Stimulated activated CD8-positive, alpha-beta memory T cell treated with anti-CD3 and anti-CD28 coated beads, Interleukin-7, amount 100 ng/mL, for 48 hours (primary cell): ENCODE measurements at regions not wholly inside any gene's neighbourhood (a gene's known extent, or its start where the extent isn't known, plus 50 kb on each side); places are given as distances from the start of the nearest gene placed in this dataset.
"Not testable (repeated sequence)": the region's sequence is repeated elsewhere in the genome, so short reads cannot be mapped to it uniquely, and the experiment has no call there.

Source experiments
- DNase-seq, 2 donors: peaks; one replicate each; pipeline ENCODE4 v3.0.0-alpha.2; 2020; ENCODE audit warnings: low read depth in 1 of 2; ENCODE audit errors: extremely low read depth in 1 of 2

DNA sequence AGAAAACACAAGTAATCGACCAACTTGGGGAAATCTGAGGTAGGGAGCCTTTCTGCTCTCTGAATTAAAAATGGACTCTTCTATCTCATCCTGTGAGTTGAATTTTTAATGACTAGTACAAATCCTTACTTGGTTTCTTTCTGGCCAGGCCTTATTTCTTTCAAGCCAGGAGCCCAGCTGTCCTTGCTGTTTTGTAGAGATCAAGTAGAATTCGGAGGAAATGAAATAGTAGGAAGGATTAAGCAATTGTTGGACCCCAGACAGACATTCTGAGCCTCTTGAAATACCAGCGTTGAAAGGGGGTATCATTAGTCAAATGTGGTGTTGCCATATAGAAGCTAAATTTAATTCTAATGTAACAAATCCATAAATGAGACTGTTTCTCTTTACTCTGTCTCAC is 53.7 kb upstream of the SMIM15 start:
- DNase-seq, result no peak

DNA sequence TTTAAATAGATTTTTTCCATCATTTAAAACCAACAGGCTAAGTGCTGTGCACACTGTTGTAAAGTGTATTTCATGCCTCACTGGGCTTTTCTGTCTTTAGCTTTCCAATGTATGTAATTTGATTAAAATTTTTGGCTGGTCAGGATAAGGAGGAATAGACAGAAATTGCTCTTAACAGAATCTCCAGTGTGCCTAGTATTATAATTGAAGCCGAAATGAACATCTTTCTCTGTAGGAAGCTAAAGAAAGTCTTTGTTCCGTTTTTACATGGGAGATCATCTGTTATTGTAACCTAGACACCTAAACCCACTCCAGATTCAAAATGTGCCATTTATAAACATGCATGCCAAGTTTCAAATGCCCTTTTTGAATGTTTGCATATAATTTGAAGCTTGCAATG is 54.5 kb upstream of the SMIM15 start:
- DNase-seq, result no peak

DNA sequence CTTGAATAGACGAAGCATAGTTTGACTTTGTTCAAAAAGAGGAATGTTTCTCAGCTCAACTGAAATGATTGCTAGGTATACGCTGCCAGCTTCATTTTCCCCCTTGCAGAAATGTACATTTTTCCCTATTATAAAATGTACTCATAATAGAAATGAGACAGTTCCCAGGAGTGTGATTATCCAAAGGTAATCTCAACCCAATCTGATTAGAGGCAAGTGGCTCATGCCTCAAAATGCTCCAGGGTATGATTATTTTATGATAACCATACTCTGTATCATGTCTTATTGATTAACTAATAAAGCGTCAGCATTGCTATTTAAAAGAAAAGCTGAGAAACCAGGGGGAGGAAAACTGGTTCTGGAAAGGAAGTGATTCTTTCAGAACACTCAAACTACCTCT is 54.9 kb upstream of the SMIM15 start:
- DNase-seq, result no peak

DNA sequence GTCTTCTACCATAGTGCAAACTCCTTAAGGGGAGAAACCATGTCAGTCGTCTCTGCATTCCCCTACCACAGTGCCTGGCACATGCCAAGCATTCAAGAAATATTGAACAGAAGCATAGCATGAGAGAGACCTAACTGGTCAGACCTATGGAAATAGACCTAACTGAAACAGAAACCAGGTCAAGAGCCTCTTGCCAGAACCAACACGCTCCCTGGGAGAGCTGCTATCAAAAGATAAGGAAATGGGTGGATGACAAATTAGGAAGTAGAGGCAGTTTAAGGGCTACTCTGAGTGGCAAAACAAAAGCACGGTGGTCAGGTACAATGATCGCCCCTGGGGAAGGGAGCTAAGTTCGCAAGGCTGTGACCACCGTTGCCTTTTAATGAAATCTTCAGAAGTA is 66.0 kb upstream of the SMIM15 start:
- DNase-seq, result no peak

DNA sequence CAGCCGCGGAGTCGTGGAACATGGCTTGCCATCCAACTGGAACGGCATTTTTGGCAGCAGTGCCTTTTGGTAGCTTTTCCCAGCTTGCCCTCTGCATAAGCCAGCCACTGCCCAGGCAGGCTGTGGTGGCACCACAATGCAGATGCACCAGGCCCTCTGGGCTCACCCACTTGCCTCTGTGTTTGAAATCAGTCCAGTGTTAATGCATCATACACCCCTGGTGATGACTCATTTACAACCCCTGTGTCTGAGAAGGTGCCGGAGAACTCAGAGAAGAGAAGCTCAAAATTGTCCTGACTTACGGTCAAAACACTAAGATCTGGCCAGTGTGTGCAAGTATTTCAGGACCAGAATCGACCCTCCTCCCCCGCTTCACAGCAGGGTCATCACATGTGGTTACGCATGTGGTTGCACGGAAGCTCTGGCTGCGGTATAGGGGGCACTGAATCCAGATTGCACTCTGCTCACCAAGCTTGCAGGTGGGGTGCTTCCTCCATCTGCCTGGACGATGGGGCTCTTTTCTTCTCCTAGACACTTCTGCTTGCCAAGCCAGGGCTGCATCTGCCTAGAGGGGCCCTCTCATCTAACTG is 66.5 kb upstream of the SMIM15 start:
- no peak for DNase-seq

DNA sequence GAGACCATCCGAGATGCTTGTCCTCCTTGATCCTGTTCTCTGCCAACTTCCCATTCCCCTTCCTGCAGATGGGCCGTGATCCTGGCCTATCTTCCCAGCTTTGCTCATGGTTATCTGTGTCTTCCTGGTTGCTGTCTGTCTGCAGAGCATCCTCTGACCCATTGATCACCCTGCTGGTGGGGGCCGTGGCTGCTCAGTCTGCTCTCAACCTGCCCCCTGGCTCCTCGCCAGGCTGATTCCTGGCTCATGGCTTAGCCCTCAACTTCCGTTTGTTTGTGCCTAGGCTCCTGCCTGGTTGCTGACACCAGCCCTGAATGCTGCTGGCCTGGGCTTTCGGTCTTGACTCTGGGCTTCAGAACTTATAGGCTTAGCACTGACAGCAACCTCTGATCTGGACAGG is 67.1 kb upstream of the SMIM15 start:
- no peak for DNase-seq

DNA sequence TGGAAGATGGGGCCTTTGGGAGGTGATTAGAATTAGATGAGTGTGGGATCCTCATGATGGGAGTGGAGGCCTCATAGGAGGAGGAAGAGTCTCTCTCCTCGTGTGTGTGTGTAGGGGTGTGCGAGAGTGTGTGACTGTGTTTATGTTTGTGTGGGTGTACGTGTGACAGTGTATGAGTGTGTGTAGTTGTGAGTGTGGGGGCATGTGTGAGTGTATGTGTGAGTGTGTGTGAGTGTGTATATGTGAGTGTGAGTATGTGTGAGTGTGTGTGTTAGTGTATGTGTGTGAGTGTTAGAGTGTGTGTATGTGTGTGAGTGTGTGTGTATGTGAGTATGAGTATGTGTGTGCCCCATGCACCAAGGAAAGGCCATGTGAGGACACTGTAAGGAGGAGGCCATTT is 68.2 kb upstream of the SMIM15 start:
- no peak for DNase-seq

DNA sequence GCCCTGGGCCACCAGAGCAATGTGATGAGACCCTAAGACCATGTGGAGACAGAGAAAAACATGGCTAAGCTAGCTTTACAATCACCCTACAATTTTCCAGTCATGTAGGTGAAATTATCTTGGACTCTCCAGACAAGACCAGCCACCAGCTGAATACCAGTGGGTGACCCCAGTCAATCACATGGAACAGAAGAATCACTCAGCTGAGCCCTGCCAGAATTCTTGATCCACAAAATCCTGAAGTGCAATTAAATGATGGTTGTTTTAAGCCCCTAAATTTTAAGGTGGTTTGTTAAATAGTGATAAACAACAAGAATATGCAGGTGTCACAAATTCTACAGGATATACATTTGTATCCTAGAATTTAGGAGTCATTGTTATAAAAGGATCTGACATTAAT is 69.5 kb upstream of the SMIM15 start:
- DNase-seq, result no peak

DNA sequence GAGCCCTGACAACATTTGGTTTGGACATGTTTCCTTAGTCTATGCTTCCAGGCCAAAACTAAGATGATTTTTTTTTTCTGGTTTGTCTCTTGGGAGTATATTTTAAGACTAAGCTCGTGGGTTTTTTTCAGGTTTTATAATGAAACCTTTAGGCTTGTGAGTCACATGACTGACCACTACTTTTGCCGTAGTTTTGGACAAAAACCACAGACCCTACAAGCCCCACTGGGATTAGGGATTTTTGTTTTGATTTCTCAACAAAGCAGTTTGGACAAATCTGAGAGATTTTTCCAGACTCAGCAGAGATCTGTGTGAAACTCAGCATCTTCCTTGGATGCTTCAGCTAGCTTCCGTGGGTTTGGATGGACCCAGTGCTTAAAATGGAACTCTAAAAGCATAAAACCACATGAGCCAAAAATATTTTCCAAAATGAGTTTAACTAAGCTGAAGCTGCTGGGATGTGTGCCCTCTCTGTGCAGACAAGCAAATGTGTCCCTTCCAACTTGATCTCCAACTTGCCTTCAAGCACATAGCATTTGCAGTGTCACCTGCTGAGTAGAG is 70.3 kb upstream of the SMIM15 start:
- no peak for DNase-seq

DNA sequence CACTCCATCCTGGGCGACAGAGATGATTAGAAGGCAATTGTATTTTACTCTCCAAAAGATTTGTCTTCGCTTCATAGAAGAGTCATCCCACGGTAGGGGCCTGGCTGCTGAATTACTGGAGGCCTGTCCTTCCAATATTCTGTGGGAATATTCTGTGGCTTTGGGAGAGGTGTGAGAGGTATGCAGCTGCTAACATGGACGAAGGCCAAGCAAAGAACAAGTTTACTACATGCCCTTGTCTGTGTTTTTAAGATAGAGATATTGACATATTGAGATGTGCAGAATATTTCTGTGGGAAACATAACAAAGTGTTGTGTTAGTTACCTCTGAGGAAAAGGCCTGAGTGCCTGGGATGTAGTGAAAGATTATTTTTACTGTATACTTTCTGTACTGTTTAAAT is 71.8 kb upstream of the SMIM15 start:
- no peak for DNase-seq

DNA sequence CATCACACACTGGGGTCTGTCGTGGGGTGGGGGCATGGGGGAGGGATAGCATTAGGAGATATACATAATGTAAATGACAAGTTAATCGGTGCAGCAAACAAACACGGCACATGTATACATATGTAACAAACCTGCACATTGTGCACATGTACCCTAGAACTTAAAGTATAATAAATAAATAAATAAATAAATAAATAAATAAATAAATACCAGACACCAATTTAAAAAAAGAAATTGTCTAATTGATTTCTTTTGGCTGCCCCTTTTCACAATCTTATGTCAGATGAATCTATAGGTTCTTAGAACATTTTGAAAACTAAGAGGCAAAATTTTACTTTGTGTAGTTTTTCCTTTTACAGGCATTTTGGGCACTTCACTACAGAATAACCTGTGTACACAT is 74.4 kb upstream of the SMIM15 start:
- not testable (repeated sequence) for DNase-seq

DNA sequence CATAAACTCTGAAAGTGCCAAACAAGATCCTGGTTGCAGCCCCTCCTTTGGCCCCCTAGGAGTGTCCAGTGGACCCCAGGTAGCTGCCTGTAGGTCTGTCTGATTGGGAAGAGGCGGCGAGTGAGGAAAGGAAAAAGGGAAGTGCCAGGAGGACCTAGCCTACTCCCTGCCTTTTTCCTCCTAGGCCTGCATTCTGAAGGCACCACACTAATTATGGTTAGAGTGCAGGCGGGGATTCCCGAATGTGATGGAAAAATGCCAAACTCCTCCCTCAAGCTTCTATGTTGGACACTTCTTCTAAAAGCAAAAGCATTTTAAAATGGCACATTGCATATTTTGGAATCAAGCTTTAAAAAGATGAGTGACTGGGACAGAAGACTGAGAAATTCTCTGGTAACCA is 83.2 kb upstream of the SMIM15 start:
- no peak for DNase-seq

DNA sequence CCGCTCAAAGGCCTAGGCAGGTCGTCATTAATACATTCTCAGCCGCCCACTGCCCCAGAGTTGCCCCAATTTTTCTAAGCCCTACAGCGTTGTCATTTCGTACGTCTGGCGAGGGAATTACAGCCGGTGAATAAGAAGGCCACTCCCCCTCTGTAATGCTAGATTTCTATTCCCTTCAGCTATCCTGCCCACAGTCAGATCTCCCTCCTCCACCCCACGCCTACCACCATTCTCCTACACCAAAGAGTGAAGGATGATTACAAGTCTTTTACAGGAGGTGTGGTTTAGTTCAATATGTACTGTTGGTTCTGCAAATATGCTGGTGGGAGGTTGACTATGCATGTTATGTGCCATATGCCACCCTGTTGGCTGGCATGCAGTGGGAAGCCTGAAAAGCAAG is 83.7 kb upstream of the SMIM15 start:
- DNase-seq, result no peak

DNA sequence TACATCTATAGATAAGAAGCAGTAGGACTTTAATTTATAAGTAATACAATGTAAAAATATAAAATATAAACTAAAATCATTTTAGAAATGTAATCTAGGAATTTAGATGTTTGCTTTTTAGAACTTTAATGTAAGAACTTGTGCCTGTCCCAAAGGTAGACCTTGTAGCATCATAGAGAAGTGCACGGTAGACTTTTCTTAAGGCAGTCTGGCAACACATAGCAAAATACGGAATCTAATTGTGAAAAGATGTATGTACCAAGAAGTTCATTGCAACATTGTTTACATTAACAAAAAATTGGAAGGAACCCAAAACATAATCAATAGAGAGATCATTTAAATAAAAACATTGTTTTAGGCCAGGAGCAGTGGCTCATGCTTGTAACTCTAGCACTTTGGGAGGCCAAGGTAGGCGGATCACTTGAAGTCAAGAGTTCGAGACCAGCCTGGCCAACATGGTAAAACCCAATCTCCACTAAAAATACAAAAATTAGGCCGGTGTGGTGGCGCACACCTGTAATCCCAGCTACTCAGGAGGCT is 84.6 kb upstream of the SMIM15 start:
- no peak for DNase-seq

DNA sequence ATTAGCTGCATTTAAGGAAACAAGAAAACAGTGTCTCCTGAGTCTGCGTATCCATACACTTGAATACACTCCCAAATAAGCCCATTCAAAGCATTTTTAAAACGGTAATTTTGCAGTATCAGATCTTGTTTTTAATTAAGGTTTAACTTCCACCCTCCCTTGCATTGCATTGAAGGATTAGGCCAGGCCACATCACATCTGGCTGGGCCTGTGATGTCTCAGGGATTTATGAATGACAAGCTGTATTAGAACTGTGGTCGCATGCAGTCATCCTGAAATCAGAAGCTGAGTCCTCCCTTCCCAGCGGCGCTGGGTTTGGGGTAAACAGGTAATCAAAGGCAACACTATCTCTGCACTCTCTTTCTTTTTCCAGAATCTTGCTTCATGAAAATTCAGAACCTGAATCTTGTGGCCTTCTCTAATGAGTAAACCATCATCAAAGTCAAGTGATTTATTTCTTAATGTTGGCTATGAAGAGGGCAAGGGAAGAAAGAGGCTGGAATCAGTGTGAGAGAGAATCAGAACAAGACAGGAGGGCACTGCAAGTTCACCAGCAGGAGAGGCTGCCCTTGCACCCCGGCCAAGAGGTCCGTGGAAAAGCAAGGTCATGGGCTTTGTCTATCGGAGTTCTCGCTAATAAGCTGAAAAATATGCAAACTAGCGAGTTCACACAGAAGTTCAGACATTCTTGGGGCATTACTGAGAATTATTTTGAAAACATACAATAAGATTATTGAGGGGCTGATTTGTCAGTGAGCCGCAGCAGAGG is 80.0 kb upstream of the ZSWIM6 start:
- DNase-seq, result no peak

DNA sequence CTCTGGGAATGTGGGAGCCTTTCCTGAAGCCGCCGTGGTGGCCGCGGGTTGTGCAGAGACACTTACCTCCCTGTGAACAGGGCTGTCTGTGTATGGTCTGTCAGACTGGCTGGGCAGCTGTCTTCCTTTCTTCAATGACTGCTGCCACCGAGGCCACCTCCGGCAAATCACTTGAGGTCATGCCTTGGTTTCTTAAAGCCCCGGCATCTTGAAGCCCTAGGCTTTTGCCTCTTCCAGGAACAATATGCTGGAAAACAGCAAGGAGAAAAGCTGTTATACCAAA is 79.5 kb upstream of the ZSWIM6 start:
- no peak for DNase-seq

DNA sequence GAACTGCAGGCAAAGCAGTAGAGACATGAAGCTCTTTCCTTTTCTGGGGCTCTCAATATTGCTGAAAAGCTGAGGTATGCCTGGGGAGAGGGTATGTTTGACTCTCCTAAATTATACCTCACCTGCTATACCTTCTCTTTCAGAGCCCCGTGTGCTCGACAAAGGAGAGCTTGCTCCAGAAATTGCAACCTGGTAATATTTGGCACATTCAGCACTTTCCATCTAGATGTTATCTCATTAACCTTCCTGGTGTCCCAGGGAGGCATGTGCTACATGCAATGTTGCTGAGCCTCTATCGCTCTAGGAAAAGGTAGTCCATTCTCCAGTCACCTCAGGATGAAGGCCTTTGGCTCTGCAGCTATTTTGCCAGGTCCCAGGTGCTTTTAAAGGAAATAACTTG is 78.5 kb upstream of the ZSWIM6 start:
- DNase-seq, result no peak

DNA sequence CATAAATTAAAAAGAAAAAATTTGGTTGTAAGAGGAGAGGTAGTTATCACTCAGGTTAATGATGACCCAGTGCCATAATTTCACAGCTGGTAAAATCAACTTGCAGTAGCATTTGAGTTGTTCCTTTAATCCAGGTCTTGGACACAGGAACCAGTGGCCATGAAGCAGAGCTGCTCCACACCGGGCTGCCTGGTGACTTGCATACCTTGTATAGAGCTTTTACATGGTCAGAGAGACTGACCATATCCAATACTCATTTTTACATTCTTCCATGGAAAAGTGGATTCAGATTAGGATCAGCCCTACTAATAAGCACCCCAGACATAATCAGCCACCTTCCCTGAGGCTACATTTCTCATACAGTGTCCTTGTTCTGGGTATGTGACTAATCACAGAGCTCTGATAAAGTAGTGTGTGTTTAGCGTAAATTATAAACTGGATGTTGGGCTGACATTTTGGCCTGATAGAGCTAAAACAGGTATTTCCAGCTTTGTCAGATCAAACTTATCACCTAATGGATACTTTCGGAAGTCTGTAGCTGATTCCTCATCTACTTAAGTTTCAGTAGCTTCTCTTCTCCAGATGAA is 77.0 kb upstream of the ZSWIM6 start:
- no peak for DNase-seq

DNA sequence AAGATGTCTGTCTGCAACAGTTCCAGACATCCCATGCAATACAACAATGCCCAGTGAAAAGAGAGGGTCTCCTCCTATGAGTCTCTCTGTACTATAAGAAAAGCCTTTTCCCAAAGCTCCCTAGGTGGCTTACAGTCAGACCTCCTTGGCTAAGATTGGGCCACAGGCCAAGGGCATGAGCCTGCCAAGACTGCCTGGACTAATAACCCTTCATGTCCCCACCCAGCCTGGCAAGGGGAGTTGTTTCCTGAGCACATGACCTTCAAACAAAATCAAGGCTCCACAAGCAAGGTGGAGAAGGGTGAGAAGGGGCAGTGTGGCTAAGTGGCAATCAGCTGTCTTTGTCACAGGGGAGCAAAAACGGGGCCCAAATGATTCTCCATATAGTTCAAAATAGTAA is 75.6 kb upstream of the ZSWIM6 start:
- DNase-seq, result no peak

DNA sequence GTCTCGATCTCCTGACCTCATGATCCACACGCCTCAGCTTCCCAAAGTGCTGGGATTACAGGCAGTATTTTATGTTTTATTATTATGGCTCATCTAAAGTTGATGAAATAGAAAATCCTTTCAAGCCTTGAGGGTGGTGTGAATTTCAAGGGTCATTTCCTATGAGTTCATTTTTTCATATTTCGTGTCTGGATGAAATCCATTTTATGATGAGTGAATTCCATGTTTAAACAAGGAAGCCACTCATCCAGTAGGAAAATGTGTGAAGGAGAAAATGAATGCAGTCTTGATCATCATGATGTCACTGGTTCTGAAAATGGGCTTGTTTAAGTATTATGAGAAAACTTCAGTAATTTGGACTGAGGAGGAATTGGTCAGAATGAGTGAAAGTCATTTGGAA is 74.6 kb upstream of the ZSWIM6 start:
- DNase-seq, result no peak

DNA sequence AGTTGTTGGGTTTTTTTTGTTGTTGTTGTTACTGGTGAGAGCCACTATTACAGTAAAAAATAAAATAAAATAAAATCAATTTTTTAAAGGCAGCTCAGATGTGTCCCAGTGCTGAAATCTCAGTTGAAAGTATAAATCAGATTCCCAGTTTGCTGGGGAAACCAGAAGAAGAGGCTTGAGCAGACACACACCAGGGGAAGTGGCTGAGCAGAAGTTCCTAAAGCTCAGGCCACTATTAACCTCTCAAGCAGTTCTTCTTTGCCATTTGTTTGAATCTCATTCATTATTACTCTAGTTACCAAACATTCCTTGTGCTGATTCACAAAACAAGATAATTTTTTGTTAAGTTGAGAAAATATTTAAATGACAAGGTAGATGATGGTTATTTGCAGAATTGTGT is 70.9 kb upstream of the ZSWIM6 start:
- no peak for DNase-seq

DNA sequence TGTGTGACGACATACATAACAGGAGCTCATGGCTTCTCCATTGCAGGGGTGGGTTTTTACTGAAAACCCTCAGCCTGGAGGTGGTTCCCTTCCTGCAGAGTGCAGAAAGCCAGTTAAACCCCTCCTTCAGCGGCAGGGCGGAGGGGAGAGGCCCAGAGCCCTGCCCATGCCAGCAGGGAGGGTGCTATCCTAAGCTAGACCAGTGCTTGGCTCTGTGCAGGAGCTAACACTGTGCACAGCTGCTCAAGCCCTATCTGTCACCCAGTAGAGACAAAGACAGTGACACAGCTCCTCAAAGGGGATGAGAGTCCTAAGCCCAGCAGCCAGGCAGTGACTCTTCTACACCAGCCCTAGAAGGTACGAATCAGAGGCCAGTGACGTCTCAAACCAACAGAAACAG is 70.0 kb upstream of the ZSWIM6 start:
- DNase-seq, result no peak
